ENCODE measurements at regions not wholly inside any gene's neighbourhood (a gene's known extent, or its start where the extent isn't known, plus 50 kb on each side); places are given as distances from the start of the nearest gene placed in this dataset.
A peak's percentile ranks its signal among the peaks of the same experiment; 100 is the strongest.

DNA sequence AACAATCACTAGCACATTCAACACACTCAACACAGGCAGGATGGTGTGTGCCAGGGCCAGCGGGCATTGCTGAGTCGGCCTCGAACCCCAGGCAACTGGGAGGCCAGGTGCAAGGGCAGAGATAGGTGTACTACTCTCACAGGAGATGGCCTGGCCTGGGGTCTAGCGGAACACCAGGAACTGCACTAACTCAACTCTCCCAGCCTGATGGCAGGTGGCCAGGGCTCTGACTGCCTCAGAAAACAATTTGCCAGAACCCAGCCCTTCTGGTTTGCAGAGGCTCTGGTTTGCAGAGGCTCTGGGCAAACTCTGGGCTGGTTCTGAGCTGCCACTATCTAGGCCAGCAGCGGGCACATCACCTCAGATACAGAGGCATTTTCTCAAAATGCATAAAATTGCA lies 229.2 kb upstream of the CHRNA7 start:
- H3K9me3 ChIP-seq (ENCODE audit: insufficient read depth, low read depth, low read length), result no peaks in the 10 kb centered on the region
- FAIRE-seq (no peak), DNase-seq (ENCODE audit: low read depth) (no peak)
- no peaks in the 10 kb centered on the region for H3K36me3 ChIP-seq (ENCODE audit: insufficient read depth, low read length)
- no peaks in the 10 kb centered on the region for H3K4me1 ChIP-seq (ENCODE audit: insufficient read depth, low read length)
- H4K20me1 ChIP-seq (ENCODE audit: insufficient read depth, low read length), result no peaks in the 10 kb centered on the region
- no peak overlapping the region for H3K27ac Mint-ChIP-seq (ENCODE audit: unreplicated experiment)
- no peak overlapping the region for H2AFZ ChIP-seq (ENCODE audit: low read depth, low read length)
- no peaks in the 10 kb centered on the region for H3K79me2 ChIP-seq (ENCODE audit: insufficient read depth, low read length)
- no peaks in the 10 kb centered on the region for H3K36me3 Mint-ChIP-seq (ENCODE audit: low read depth, unreplicated experiment)
- H3K27me3 ChIP-seq (ENCODE audit: insufficient read depth, low read length), result no peaks in the 10 kb centered on the region
- H3K4me3 Mint-ChIP-seq (ENCODE audit: unreplicated experiment), result no peak overlapping the region
- H3K27ac ChIP-seq (ENCODE audit: low read depth, low read length), result no peak overlapping the region
- peaks cover 8% of the 10 kb centered on the region for H3K27me3 Mint-ChIP-seq (ENCODE audit: low read depth, unreplicated experiment)
- no peaks in the 10 kb centered on the region for H3K9me3 Mint-ChIP-seq (ENCODE audit: unreplicated experiment)
- H3K4me3 ChIP-seq (ENCODE audit: insufficient read depth, low read depth, low read length), result no peak overlapping the region
- no peak overlapping the region for H3K9ac ChIP-seq (ENCODE audit: low read length)
- H3K4me1 Mint-ChIP-seq (ENCODE audit: low read depth, unreplicated experiment), result peaks cover 21% of the 10 kb centered on the region
- TF ChIP-seq, protein P1, sequence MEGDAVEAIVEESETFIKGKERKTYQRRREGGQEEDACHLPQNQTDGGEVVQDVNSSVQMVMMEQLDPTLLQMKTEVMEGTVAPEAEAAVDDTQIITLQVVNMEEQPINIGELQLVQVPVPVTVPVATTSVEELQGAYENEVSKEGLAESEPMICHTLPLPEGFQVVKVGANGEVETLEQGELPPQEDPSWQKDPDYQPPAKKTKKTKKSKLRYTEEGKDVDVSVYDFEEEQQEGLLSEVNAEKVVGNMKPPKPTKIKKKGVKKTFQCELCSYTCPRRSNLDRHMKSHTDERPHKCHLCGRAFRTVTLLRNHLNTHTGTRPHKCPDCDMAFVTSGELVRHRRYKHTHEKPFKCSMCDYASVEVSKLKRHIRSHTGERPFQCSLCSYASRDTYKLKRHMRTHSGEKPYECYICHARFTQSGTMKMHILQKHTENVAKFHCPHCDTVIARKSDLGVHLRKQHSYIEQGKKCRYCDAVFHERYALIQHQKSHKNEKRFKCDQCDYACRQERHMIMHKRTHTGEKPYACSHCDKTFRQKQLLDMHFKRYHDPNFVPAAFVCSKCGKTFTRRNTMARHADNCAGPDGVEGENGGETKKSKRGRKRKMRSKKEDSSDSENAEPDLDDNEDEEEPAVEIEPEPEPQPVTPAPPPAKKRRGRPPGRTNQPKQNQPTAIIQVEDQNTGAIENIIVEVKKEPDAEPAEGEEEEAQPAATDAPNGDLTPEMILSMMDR (IDR thresholded peaks at IDR 0.05; ENCODE audit: insufficient read depth, low read depth, low read length), result no peak
- no peak for TF ChIP-seq EZH2 (IDR thresholded peaks at IDR 0.05; ENCODE audit: insufficient read depth, low read length)
- H3K4me2 ChIP-seq (ENCODE audit: low read length), result no peak overlapping the region

DNA sequence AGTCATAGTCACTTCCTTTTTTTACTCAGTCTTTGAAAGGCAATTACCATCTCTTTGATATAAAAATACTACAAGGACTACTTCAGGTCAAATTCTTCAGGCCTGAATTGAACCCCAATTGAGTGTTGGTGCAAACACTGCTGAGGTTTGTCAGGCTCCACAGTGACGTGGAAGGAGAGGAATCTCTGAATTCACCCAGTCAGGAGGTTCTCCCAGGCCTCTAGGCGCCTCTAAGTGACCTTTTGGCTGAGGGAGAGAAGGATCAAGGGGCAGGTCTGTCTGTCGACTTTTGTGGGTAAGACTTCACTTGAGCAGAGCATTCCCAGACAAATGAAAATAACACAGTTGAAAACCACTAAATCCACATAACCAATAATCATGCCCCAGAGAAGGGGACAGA lies 227.6 kb upstream of the CHRNA7 start:
- H3K36me3 Mint-ChIP-seq (ENCODE audit: low read depth, unreplicated experiment), result no peaks in the 10 kb centered on the region

DNA sequence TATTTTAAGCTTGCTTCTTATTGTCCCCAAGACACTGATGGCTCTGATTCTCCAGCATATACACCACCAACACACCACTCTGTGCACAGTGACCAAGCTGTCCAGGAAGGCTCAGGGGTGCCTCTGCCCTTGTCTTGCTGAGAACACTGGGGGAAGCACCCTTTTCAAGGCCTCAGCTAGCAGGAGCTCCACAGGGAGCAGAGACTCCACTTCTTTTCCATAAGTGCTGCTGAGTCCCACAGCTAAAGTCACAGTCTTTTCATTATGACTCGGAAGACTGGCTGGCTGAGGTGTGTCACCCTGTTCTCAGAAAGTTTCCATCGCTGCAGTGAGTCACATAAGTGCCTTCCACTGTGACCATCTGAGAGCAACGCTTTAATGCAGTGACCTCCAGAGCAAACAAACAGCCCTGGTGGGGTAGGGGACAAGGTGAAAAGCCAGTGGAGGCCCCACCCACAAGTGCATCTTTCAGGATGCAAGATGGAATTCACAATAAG lies 226.9 kb upstream of the CHRNA7 start:
- H4K20me1 ChIP-seq (ENCODE audit: insufficient read depth, low read length), result no peaks in the 10 kb centered on the region
- H3K27me3 ChIP-seq (ENCODE audit: insufficient read depth, low read length), result no peaks in the 10 kb centered on the region
- peak overlapping the region; percentile 65 for H3K27ac Mint-ChIP-seq (ENCODE audit: unreplicated experiment)
- H3K9me3 Mint-ChIP-seq (ENCODE audit: unreplicated experiment), result no peaks in the 10 kb centered on the region
- H3K4me1 ChIP-seq (ENCODE audit: insufficient read depth, low read length), result no peaks in the 10 kb centered on the region
- DNase-seq (ENCODE audit: low read depth) (no peak), FAIRE-seq (no peak)
- peaks cover 21% of the 10 kb centered on the region for H3K4me1 Mint-ChIP-seq (ENCODE audit: low read depth, unreplicated experiment)
- H2AFZ ChIP-seq (ENCODE audit: low read depth, low read length), result no peak overlapping the region
- H3K27ac ChIP-seq (ENCODE audit: low read depth, low read length), result no peak overlapping the region
- no peaks in the 10 kb centered on the region for H3K79me2 ChIP-seq (ENCODE audit: insufficient read depth, low read length)
- no peak overlapping the region for H3K4me3 Mint-ChIP-seq (ENCODE audit: unreplicated experiment)
- no peak overlapping the region for H3K9ac ChIP-seq (ENCODE audit: low read length)
- no peaks in the 10 kb centered on the region for H3K9me3 ChIP-seq (ENCODE audit: insufficient read depth, low read depth, low read length)
- H3K4me2 ChIP-seq (ENCODE audit: low read length), result no peak overlapping the region
- peaks cover 12% of the 10 kb centered on the region for H3K27me3 Mint-ChIP-seq (ENCODE audit: low read depth, unreplicated experiment)
- no peak overlapping the region for H3K4me3 ChIP-seq (ENCODE audit: insufficient read depth, low read depth, low read length)
- no peaks in the 10 kb centered on the region for H3K36me3 ChIP-seq (ENCODE audit: insufficient read depth, low read length)
- TF ChIP-seq, protein P1 (IDR thresholded peaks at IDR 0.05; ENCODE audit: insufficient read depth, low read depth, low read length), result no peak
- no peak for TF ChIP-seq EZH2 (IDR thresholded peaks at IDR 0.05; ENCODE audit: insufficient read depth, low read length)
- H3K36me3 Mint-ChIP-seq (ENCODE audit: low read depth, unreplicated experiment), result no peaks in the 10 kb centered on the region

More for the DNA sequence above, 227.6 kb upstream of the CHRNA7 start:
- Histone ChIP-seq H3K9me3 (ENCODE audit: insufficient read depth, low read depth, low read length) (no peaks in the 10 kb centered on the region), H3K4me3 (ENCODE audit: insufficient read depth, low read depth, low read length) (no peak overlapping the region), H2AFZ (ENCODE audit: low read depth, low read length) (no peak overlapping the region), H3K4me1 (ENCODE audit: insufficient read depth, low read length) (no peaks in the 10 kb centered on the region), H3K9ac (ENCODE audit: low read length) (no peak overlapping the region), H3K36me3 (ENCODE audit: insufficient read depth, low read length) (no peaks in the 10 kb centered on the region), H4K20me1 (ENCODE audit: insufficient read depth, low read length) (no peaks in the 10 kb centered on the region), H3K79me2 (ENCODE audit: insufficient read depth, low read length) (no peaks in the 10 kb centered on the region), H3K4me2 (ENCODE audit: low read length) (no peak overlapping the region), H3K27ac (ENCODE audit: low read depth, low read length) (no peak overlapping the region), H3K27me3 (ENCODE audit: insufficient read depth, low read length) (no peaks in the 10 kb centered on the region)
- peak overlapping the region; percentile 65 for H3K27ac Mint-ChIP-seq (ENCODE audit: unreplicated experiment)
- TF ChIP-seq EZH2 (IDR thresholded peaks at IDR 0.05; ENCODE audit: insufficient read depth, low read length), result no peak
- TF ChIP-seq, protein P1 (IDR thresholded peaks at IDR 0.05; ENCODE audit: insufficient read depth, low read depth, low read length), result no peak
- peaks cover 12% of the 10 kb centered on the region for H3K27me3 Mint-ChIP-seq (ENCODE audit: low read depth, unreplicated experiment)
- no peaks in the 10 kb centered on the region for H3K9me3 Mint-ChIP-seq (ENCODE audit: unreplicated experiment)
- DNase-seq (ENCODE audit: low read depth) (no peak), FAIRE-seq (no peak)
- peaks cover 21% of the 10 kb centered on the region for H3K4me1 Mint-ChIP-seq (ENCODE audit: low read depth, unreplicated experiment)
- peak overlapping the region; percentile 51 for H3K4me3 Mint-ChIP-seq (ENCODE audit: unreplicated experiment)
